ENCODE measurements at regions not wholly inside any gene's neighbourhood (a gene's known extent, or its start where the extent isn't known, plus 50 kb on each side); places are given as distances from the start of the nearest gene placed in this dataset.
A peak's percentile ranks its signal among the peaks of the same experiment; 100 is the strongest.

DNA sequence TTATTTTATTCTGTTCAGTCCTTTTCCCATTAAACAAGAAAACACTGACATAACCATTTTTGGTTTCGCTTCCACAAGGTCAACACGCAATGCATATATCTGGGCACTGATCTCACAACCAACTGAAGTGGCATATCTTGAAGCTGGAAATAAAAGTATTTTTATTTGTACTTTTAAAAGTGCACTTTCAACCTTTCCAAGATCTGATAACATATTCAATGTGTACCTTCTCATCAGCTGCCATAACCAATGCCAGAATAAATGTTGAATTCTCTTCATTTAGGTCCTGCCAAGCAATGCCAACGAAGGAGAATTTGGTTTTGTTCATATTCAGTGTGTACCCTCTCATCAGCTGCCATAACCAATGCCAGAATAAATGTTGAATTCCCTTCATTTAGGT, 148.9 kb upstream of the CEP126 start:
- Histone ChIP-seq H3K9me3 (peaks cover 0 to 9% of the 10 kb centered on the region in 2 donors), H3K4me3 (no peak overlapping the region), H3K36me3 (no peaks in the 10 kb centered on the region), H3K27ac (no peak overlapping the region), H3K27me3 (no peaks in the 10 kb centered on the region), H3K4me1 (no peaks in the 10 kb centered on the region)
- DNase-seq (no peak), ATAC-seq (no peak)
- intact Hi-C loops (cut with DNase I) = no loop called here
- TF ChIP-seq, protein P1, sequence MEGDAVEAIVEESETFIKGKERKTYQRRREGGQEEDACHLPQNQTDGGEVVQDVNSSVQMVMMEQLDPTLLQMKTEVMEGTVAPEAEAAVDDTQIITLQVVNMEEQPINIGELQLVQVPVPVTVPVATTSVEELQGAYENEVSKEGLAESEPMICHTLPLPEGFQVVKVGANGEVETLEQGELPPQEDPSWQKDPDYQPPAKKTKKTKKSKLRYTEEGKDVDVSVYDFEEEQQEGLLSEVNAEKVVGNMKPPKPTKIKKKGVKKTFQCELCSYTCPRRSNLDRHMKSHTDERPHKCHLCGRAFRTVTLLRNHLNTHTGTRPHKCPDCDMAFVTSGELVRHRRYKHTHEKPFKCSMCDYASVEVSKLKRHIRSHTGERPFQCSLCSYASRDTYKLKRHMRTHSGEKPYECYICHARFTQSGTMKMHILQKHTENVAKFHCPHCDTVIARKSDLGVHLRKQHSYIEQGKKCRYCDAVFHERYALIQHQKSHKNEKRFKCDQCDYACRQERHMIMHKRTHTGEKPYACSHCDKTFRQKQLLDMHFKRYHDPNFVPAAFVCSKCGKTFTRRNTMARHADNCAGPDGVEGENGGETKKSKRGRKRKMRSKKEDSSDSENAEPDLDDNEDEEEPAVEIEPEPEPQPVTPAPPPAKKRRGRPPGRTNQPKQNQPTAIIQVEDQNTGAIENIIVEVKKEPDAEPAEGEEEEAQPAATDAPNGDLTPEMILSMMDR (IDR thresholded peaks at IDR 0.05) = no peak

DNA sequence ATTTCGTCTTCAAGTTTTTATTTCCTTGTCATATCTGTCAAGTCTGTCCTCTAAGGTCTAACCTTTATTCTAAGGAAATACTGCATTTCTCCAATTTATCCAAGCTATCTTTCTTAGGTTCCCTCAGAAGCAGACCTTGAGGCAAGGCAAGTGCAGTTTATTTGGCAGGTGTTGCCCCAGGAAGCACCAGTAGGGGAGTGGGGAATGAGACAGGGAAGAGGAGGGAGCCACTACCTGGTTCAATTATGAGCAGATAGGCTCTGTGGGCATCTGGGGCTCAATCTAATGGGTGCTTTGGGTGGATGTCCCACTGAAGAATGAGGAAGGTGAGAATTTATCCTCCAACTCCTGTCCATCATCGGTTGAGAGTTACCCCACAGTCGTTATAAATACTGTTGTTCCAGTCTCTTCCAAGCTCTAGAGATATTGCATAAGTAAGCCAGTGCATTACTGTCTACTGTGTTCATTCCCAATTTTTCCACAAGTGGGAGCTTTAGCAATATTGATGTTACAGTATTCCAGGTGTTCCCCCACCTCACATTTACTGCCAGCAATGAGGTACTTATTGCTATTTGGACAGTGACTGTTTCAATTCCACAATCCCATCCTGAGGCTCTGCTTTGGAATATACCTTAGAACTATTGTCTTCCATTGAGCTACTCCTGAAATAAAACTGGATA, 154.9 kb upstream of the CEP126 start:
- no peak for ATAC-seq
- Histone ChIP-seq H3K36me3 (no peaks in the 10 kb centered on the region), H3K27ac (no peak overlapping the region), H3K4me1 (no peaks in the 10 kb centered on the region), H3K4me3 (no peak overlapping the region), H3K27me3 (no peaks in the 10 kb centered on the region), H3K9me3 (no peaks in the 10 kb centered on the region)
- intact Hi-C loops (cut with DNase I) = no loop called here
- DNase-seq = no peak
- TF ChIP-seq, protein P1 (IDR thresholded peaks at IDR 0.05) = no peak

DNA sequence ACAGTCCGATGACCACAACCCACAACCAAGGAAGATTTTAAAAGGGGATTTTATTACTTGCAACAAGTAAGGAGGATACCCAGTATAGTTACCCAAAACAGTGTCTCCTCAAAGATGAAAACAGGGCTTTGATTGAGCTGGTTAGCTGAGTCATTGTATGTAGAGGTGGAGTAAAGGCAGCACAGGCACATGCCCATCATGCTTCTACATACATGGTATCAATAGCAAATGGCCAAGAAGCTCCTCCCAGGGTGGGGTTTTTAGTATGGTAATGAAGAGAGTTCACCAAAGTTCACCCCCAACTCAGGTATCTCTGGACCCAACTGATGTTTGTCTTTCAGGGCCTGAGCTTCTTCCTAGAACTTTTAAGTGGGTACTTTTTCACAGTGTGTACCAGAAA, 157.1 kb upstream of the CEP126 start:
- TF ChIP-seq, protein P1 (IDR thresholded peaks at IDR 0.05) = no peak
- ATAC-seq (no peak), DNase-seq (no peak)
- Histone ChIP-seq H3K9me3 (no peaks in the 10 kb centered on the region), H3K4me3 (no peak overlapping the region), H3K27ac (no peak overlapping the region), H3K4me1 (no peaks in the 10 kb centered on the region), H3K27me3 (no peaks in the 10 kb centered on the region), H3K36me3 (no peaks in the 10 kb centered on the region)
- intact Hi-C loops (cut with DNase I) = no loop called here

DNA sequence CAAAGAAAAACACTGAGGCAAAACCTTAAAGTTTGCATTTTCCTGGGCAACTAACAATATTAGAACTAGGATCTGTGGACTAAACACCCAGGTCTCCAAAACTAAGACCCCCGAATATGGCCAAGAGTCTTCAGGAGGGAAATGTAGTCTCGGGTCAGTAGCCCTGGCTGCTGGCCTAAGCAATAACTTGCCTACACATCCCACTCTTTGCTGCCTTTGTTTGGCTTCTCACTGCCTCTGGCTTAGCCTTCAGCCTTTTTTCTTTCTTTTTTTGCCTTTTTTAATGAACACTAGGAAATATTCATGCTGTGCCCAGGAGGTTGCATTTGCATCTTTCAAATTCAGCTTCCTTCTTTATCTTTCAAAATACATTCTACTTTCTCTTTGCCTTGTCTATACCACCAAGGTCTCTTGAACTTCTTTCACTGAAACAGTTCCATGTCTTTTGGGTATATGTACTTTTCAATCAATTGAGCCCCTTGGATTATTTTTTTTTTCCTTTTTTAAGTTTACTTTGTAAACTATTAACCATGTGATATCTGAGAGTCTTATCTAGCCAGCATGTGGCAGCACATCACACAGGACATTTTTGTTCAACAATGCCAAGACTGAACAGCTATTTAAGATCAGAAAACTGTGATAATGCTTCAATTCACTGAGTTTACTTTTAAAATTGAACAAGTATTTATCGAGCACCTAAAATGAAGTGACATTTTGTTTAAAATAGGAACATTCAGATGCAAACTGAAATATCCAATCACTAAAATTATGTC, 165.0 kb upstream of the TRPC6 start:
- no peak overlapping the region for H3K27ac ChIP-seq

DNA sequence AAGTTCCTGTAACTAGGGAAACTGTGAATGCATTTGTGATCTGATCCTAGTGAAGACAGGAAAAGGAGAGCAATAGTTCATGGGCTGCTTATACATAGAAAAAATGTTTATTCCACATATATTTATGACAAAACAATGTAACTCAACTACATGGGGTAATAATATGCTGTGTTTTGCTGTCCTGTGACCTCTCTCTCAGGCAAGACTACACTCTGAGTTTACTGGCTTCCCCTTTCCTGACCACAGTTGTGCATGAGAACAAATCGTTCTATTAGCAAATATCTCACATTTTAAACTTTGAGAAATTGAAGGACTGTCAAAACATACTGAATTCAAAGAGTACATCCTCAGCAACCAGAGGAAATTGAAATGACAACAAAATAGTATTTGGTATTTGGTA, 161.9 kb upstream of the TRPC6 start:
- TF ChIP-seq, protein P1 (IDR thresholded peaks at IDR 0.05) = no peak
- Histone ChIP-seq H3K36me3 (no peaks in the 10 kb centered on the region), H3K27ac (no peak overlapping the region), H3K27me3 (no peaks in the 10 kb centered on the region), H3K4me1 (no peaks in the 10 kb centered on the region), H3K9me3 (no peaks in the 10 kb centered on the region), H3K4me3 (no peak overlapping the region)
- intact Hi-C loops (cut with DNase I) = no loop called here
- ATAC-seq (no peak), DNase-seq (no peak)

More for the DNA sequence above, 165.0 kb upstream of the TRPC6 start:
- no peaks in the 10 kb centered on the region for H3K36me3 ChIP-seq
- peak in 1 of 4 donors; percentile 30 for DNase-seq
- intact Hi-C loops (cut with DNase I) = no loop called here
- no peaks in the 10 kb centered on the region for H3K27me3 ChIP-seq
- no peaks in the 10 kb centered on the region for H3K9me3 ChIP-seq
- H3K4me1 ChIP-seq = no peaks in the 10 kb centered on the region
- TF ChIP-seq, protein P1 (IDR thresholded peaks at IDR 0.05) = no peak
- ATAC-seq = no peak
- H3K4me3 ChIP-seq = no peak overlapping the region

Measured in left lung (tissue), 4 donors.